ENCODE measurements at regions not wholly inside any gene's neighbourhood (a gene's known extent, or its start where the extent isn't known, plus 50 kb on each side); places are given as distances from the start of the nearest gene placed in this dataset.

GRCh38 chr6:95511404-95511803, 65.9 kb upstream of the MANEA start:
- no peak for DNase-seq

- DNase-seq = no peak
These were observed 61.4 kb upstream of the MANEA start for GRCh38 chr6:95515975-95516374.

- no peak for DNase-seq
These were observed 60.3 kb upstream of the MANEA start for GRCh38 chr6:95517004-95517403.

- no peak for DNase-seq
These were observed 59.8 kb upstream of the MANEA start for GRCh38 chr6:95517568-95517967.

GRCh38 chr6:95518630-95519227, 58.6 kb upstream of the MANEA start:
- no peak for DNase-seq

- no peak for DNase-seq
These were observed 57.9 kb upstream of the MANEA start for GRCh38 chr6:95519228-95520037.

GRCh38 chr6:95521181-95521580, 56.2 kb upstream of the MANEA start:
- DNase-seq = no peak

Data from GF-D8 (cell line).